SIG-M5 treated with dmso at 0.1 percent for 504 hours (cell line): ENCODE measurements at regions not wholly inside any gene's neighbourhood (a gene's known extent, or its start where the extent isn't known, plus 50 kb on each side); places are given as distances from the start of the nearest gene placed in this dataset.

Source experiments
- DNase-seq: peaks from one replicate; lab custom pipeline; 2025; ENCODE audit not compliant: unreplicated experiment; lab: John Stamatoyannopoulos, UW

DNA sequence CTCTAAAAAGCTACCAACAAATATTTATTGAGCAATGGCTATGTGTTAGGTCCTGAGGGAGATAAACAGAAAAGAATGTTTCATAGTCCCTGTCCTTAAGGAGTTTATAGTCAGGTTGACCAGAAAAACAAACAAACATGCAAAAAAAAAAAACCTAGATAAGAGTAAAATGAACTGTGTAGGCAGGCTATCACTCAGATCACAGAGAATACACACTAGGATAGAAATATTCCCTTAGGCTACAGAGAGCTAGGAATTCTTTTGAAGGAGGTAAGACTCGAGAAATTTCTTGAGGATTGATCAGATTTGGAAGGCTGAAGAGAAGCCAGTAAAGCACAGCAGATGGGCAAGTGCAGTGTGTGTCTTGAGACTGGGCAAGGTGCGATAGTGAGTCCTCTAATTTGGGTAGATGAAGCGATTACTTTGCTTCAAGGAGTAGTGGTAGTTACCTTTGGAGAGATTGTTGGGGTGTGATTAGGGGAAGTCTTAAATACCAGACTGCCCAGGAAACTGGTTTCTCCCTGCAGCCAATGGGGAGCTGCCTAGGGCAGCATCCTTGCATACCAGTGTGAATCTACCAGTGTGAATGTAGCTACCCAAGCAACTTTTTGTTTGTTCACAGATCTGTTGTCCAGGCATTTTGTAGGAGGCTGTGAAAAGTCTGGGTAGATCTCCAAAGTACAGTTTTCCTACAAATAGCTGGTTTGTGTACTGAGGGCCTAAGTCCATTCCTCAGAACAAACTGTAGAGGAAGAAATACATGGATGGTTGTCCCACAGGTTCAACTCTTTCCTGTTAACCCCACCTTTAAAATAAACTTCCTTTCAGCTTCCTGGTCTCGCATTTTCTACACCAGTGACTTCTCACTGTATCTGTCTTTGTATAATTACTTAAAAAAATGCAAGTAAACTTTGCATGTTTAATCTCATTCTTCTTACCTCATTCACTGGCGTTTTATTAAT is 314.1 kb downstream of the KLF5 start:
- no peak for DNase-seq

GRCh38 chr13:73370066-73370465 is 311.3 kb downstream of the KLF5 start:
- DNase-seq, result no peak

GRCh38 chr13:73369095-73369494 is 310.3 kb downstream of the KLF5 start:
- no peak for DNase-seq

DNA sequence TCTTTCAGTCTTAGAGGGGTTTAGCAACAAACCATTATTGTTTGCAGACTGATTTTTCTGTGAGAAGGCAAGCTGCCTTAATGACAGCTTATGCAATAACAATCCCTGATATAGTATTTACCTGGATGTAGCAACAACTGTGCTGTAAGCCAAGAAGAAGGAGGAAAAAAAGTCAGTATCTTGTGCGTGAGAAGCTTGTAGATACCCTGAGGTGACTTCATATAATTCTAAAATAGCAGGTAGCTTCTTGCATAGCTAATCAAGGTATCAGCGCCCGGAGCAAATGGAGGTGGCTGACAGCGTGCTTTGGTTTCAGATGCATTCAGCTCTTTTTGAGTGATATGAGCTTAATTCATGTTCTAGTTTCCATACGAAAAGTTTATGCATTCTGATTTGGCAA is 309.8 kb downstream of the KLF5 start:
- no peak for DNase-seq

GRCh38 chr13:73367886-73368285 is 309.1 kb downstream of the KLF5 start:
- no peak for DNase-seq

GRCh38 chr13:73366241-73366640 is 307.4 kb downstream of the KLF5 start:
- DNase-seq, result no peak

GRCh38 chr13:73365681-73366080 is 306.9 kb downstream of the KLF5 start:
- DNase-seq, result no peak

- DNase-seq, result no peak
Measured at GRCh38 chr13:73365252-73365651, 306.4 kb downstream of the KLF5 start.

- no peak for DNase-seq
Measured at GRCh38 chr13:73364736-73365135, 305.9 kb downstream of the KLF5 start.

DNA sequence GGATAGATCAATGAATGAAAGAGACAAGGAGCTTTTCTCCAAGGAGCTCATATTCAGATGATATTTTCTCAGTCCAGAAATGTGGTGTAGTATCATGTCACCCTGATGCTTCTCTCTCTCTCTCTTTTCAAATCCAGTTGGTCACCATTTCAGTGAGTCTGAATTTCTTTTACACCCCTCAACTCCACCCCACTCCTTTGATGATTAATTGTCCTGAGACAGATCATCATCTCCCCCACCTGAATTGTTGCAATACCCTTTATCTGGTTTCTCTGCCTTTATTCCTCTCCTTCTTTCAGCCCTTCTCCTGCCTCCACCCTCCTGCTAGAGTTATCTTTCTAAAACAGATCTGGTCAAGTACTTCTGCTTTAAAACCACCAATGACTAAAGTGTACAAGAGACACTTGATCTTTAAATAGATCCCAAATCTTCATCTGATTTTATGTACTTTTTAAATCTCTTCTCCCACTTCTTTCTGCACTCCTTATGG is 299.8 kb downstream of the KLF5 start:
- DNase-seq, result no peak

DNA sequence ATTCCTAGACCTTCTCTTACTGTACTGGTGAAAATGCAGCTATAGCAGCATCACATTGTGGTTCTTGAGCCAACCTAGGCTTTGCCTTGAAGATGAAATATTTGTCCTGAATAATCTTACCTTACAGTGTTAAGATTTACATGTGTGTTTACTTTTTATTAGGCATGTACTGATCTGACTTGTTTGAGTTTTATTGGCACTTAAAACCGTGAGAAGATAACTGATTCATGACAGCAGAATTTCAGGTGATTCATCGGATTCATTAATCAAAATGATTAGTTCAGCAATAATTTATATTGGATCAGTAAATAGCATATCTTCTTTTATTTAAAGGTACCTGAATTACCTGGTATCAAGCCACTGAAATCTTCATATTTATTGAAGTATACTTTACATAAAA is 296.3 kb downstream of the KLF5 start:
- no peak for DNase-seq

GRCh38 chr13:73351730-73352129 is 292.9 kb downstream of the KLF5 start:
- no peak for DNase-seq

DNA sequence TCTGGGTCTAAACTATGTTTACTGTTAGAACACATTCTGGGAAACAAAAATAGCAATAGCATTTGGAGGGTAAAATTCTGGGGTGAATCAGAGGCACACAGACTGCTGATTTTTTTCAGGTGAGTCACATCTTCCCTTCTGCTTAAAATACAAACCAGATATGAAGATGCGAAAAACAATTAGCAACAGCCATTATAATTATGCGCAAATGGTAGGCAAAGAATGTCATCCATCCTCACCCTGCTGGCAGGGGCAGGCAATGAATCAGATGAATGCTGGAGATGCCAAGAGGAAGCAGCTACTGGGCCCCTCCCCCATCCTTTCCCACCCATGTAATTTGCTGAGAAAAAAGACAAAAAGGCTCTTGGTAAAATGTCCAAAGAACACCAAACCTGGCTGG is 282.9 kb downstream of the KLF5 start:
- DNase-seq, result no peak

- DNase-seq, result no peak
Measured at GRCh38 chr13:73340069-73340468, 281.3 kb downstream of the KLF5 start.

GRCh38 chr13:73339086-73339485 is 280.3 kb downstream of the KLF5 start:
- no peak for DNase-seq

GRCh38 chr13:73338389-73338788 is 279.6 kb downstream of the KLF5 start:
- DNase-seq, result no peak

- DNase-seq, result no peak
Measured at GRCh38 chr13:73337532-73337931, 278.7 kb downstream of the KLF5 start.

GRCh38 chr13:73336773-73337172 is 278.0 kb downstream of the KLF5 start:
- no peak for DNase-seq

- DNase-seq, result no peak
Measured at GRCh38 chr13:73335944-73336343, 277.1 kb downstream of the KLF5 start.

DNA sequence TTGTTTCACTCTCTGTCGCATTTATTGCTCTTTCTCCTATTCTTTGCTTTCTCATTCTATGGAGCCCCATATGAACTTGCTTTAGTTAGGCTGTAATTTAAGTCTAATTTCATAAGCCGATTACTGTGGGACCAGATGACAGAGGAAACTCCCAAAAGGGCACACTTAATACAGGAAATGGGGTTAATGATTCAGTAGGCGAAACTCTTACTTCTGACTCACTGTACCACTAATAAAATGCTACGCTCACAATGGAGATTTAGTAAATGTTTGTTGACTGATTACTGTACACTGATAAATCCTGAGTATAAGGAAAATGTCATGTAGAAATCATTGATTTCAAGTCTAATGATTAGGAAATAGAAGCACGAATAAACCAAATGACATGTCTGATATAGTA is 276.4 kb downstream of the KLF5 start:
- DNase-seq, result no peak

DNA sequence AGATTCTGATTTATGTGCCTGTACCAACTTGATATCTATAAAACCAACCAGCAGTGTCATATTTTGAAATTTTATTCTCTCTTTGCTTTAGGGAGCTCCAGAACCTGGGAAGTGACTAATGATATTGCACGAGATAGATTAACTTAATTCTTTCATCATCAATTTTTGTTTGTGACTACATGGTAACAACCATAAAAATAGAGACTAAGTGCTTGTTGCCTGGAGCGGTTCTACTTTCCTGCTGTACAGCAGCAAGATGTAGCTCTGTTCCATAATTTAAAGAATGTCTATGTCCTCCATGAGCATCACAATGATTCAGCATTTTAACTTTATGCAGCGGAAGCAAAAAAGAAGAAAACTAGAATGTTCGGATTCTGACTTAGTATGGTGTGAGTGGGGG is 275.6 kb downstream of the KLF5 start:
- DNase-seq, result no peak

- no peak for DNase-seq
Measured at GRCh38 chr13:73331556-73331955, 272.8 kb downstream of the KLF5 start.

DNA sequence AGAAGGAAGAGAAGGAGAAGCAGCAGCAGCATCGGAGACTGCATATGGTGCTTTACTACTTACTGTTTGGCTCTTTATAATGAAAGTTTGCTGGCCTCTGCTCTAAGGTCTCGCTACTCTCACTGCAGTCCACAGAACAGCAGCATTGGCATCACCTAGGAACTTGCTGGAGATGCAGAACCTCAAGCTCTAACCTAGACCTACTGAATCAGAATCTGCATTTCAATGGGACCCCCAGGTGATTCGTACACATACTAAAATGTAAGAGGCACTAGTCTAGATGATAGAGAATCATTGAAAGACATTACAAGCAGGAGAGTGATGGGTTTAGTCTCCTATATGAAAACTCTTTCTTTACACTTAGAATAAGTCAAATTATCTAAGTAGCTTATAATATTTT is 270.6 kb downstream of the KLF5 start:
- DNase-seq, result no peak
